ENCODE measurements at regions not wholly inside any gene's neighbourhood (a gene's known extent, or its start where the extent isn't known, plus 50 kb on each side); places are given as distances from the start of the nearest gene placed in this dataset.

DNA sequence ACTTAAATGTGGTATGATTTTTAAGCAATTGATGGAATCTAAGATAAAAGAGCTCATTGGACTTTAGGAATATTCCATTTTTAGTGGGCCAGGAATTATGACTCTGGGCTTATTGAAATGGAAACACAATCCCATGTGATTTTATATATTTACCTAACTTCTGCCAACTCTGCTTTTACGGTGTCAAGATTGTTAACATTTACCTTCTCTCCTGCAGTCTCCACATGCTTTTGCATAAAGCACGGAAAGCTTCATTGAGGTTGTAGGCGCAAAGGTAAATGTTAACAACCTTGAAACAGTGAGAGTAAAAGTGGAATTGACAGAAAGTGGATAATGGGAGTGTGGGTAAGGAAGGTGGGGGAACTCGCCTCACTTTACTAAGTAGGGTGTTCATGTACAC lies 468.1 kb downstream of the PMP22 start:
- no peak for DNase-seq

DNA sequence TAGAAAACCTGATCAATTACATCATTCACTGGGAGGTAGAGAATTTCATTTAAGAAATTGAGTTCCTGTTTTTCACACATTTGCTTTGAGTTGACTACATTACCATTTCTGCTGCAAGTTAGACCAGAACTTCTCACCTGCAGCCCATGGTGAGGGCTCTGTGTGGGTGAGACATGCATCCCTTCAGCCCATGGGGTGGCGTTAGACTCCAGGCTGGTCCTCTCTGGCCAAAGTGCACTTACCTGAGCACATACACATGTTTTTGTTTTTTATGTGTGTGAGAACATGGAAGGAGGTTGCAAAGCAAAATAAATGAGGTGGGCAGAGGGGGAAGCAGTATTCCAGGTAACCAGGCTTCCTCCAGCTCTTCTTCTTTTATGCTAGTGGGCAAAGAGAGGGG lies 470.2 kb downstream of the PMP22 start:
- no peak for DNase-seq

DNA sequence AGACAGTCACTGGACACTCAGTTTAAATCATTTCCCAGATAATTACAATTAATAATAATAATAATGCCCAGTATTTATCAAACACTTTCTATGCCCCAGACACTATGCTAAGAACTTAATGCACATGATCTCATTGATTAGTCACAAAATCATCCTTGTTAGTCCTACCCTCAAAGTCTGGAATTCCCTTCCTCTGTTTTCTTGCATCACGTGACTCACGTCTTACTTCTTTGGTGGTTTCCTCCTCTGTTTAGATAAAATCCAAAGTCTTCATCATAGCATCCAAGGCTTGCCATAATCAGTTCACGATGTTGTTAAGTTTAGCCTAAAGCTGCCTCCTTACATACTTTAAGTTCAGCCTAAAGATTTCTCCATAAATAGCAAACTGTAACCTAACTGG lies 471.9 kb downstream of the PMP22 start:
- no peak for DNase-seq

DNA sequence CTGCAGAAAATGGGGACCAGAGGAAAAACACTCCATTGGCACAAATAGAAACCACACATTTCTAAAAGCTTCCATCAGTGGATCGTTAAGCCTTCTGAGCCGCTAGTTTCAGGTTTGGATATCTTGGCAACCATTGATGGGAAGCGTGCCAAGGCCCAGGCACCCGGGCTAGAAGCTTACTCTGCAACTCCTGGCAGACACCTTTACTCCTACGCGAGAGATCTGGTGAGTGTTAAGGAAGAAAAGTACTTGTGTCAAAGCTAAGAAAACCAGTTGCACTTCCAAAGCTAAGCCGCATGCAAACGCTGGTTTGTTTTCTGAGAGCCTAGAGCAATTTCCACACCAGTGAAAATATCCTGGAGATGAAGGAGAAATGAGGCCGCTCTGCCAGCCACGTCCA lies 472.4 kb downstream of the PMP22 start:
- DNase-seq, result no peak

DNA sequence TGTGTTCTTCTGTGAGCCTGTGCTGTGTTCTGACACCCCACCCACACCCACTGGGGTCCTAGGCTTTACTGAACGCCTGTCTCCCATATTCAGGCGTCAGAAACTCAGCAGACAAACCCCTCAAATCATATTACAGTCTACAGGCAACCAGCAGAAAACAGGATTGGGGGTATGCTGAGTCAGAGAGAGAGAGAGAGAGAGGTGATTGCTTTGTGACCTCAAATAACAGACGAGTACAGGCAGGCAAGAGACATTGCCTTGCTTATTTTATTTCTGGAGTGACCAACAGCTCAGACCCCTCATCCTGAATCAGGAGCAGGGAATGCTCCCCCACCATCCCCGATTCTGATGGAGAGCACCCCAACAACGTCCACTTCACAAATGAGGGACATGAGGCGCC lies 473.9 kb downstream of the PMP22 start:
- DNase-seq, result no peak

DNA sequence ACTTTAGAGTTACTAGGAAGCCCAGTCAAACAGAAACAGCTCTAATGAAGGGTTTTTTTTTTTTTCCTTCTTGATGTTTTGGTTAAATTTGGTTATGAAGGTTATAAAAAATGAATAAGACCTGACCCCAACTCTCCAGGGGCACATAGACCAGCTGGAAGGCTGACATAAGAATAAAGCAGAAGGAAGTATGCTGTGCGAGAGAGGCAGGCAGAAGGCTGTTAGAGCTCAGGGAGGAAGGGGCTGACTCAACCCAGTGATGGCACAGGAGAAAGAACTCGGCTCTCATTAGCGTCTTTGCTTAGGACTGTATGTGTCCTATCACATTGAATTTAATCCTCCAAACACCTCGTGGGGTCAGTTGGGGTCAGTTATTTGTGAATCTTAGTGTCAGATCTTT lies 474.6 kb downstream of the PMP22 start:
- DNase-seq, result no peak

DNA sequence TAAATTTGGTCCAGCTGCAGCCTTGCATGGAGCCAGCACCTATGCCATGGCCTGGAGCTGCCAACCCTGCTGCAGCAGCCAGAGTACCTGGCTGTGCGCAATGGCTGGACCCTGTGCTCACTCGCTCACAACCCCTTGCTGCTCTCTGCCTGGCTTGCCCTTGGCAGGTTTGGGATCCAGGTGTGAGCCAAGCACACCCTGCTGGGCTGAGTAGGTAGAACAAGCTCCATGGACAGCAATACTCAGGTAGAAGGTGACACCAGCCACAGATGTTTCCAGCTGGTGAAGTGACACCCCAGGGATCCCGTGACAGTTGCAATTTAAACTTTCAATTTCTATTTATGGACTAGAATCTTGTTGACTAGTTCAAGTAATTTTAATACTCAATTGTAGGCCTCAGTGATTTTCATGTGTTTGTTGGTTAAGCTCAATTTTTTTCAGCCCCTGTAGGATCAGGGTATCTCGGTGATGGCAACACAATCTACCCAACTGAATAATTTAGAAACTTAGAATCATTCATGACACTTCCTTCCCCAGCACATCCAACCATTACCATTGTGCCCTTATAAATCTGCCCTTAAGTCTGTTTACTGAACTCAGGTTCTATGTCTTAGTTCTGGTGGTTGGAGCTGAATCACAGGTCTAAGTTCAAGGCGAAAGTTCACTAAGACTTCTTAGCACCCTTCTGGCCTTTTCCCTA lies 480.0 kb downstream of the PMP22 start:
- peak; percentile 16 for DNase-seq

DNA sequence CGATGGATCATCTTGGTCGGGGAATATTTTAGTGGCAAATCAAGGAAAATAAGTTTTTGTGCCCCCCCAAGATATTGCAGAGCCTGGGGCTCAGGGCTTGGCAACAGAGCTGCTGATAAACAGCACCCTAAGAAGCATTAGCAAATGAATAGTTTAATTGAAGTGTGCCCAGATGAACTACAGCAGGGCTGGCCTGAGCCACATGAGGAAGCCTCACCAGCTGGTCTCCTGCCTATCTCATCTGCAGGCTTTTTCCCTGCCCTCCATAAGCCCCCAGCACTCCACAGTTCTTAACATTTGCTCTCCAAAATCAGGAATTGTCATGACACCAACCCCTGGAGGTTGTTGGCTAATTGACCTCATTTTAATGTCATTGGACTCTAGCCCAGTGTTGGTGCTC lies 480.2 kb downstream of the HS3ST3B1 start:
- no peak for DNase-seq

DNA sequence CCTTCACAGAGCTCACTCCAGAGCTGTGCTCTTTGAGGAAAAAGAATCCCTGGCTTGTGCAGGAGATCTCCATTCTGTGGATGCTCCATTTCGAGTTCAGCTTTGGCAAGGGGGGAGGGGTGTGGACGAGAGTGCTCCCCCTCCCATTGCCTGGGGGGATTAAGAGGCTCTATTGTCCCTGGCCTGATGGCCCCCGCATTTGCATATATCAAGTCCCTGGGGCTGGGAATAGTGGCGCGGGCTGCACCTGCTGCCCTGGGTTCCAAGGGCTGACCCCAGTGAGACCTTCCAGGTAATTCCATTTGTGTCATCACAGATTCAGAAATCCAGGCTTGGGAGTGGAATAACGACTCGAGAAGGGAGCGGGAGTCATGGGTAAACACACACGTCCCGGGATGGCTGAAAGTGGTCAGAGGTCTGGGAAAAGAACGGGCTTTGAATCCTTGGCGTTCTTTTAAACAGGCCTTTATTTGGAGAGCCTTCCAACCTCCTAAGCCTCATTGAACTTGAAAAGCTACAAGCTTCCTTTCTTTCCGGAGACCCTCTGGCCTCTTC lies 479.3 kb downstream of the HS3ST3B1 start:
- DNase-seq, result no peak

DNA sequence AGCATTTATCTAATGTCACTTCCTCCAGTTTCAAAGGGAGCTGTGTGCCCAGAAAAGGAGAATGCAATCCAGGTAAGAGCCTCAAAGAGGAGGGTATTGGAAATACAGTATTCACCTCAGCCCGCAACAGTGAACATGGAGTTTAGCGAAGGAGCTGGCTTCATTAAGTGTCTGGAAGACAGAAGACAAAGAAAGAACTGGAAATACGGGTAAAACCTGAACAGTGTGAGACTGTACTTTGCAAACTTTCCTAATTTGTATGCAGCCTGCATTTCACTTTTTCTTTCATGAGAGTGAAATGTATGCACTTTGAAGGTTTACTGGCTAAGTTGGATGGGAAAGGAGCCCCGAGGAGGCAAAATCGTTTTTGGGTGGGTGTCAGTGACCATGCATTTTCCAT lies 478.4 kb downstream of the HS3ST3B1 start:
- no peak for DNase-seq

DNA sequence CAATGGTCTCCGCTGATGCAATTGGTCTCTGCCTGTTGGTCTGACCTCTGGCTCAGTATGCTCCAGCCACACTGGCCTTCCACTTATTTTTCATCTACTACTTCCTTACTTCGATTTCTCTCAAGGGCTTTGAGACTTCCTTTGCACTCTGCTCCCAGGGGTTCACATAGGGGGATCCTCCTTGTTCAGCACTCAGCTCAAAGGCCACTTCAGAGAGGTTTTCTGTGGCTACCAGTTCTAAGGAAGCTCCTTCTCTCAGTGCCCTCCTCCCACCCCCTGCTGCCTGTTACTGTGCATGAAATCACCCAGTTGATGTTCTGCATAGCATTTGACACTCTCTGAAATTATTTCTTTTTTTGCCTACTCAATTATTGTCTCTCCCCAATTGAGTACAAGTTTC lies 476.4 kb downstream of the HS3ST3B1 start:
- DNase-seq, result no peak

DNA sequence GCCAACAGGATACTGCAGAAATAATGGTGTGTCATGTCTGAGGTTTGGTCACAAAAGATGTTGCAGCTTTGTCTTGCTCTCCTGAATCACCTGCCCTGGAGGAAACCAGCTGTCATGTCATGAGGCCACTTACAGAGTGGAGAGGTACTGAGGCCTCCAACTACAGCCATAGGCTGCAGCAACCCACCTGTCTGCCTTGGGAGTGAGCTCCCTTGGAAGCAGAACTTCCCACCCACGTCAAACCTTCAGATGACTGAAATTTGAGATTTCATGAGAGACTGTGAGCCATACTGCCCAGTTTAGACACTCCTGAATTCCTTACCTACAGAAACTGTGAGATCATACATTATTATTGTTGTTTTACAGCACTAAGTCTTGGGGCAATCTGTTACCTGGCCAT lies 475.9 kb downstream of the HS3ST3B1 start:
- no peak for DNase-seq

DNA sequence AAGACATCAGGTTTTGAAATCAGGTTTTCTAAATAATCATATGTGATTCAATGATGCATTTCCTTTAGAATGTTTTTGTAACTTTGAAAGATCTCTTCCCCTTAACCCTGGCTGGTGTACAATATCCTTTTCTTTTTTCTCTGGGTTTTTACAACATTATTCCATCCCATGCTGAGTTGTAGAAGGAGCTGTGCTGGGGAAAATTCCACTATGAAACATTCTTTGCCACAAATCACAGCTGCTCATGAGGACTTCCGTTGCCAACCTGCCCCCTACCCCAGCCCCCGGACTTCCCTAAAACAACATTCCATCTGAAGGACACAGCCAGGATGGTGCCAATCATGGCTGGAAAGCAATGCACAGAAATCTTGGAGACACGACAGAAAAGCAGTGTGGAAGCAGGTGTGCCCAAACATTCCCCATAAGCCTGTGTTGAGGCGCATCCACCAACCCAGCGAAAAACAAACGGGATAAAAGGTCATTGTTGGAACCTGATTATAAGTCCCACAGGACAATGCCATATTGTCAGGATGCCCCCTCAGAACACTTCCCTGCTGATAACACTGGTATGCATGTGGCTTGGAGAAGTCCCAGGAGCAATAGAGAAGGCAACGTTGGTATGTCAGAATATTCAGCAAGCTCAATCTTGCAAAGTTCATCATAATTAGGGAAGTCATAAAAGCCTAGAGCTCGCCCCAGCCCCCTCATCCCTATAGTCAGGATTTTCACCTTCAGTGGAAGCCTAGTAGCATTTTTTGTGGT lies 475.0 kb downstream of the HS3ST3B1 start:
- DNase-seq, result no peak

DNA sequence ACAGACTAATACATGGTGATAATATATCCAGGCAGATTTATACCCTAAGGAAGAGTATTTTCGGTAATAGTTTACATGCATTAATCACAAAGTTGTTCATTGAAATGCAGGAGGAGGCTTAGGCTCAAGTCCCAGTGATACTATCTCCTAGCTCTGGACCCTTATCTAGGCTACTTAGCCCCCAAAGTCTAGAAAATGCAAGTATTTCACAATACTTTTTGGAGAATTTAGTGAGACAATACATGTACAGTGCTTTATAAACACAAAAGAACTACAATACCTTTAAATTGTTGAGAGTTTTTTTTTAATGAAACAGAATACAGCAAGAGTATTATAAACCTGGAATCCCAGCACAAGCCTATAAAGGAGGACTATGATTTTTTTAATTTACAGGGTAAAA lies 473.9 kb downstream of the HS3ST3B1 start:
- DNase-seq, result no peak

DNA sequence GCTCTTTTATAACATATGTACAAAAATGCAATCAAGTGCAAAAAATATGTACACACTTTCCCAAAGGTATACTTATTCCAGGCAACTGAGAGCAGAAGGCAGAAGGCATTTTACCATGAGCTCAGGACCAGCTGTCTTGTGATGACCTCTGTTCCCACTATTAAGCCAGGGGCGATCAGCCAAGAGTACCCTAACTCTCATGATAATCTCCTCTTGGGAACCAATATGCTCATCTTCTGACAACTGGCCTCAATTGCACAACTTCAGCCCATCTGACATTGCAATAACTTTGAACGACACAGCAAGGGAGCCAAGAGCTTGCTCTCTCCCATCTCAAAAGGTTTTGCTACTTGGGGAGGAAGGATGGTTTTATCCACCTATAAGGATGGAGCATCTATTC lies 471.9 kb downstream of the HS3ST3B1 start:
- DNase-seq, result no peak

DNA sequence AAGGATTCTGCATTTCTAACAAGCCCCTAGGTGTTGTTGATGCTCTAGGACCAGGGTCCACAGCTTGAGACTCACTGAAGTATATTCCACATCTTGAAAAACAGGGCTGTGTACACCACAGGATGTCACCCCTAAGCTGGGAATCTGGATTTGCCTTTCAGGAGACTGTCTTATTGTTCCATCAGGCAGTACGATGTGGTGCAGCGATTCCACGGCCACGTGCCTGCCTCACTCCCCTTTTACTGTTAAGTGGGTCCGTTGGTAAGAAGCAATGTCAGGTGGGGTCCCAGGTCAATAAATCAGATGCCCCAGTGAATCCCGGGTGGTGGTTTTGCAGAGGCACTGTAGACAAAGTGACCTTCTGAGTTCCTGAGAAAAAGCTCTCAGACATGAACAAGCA lies 470.7 kb downstream of the HS3ST3B1 start:
- no peak for DNase-seq

DNA sequence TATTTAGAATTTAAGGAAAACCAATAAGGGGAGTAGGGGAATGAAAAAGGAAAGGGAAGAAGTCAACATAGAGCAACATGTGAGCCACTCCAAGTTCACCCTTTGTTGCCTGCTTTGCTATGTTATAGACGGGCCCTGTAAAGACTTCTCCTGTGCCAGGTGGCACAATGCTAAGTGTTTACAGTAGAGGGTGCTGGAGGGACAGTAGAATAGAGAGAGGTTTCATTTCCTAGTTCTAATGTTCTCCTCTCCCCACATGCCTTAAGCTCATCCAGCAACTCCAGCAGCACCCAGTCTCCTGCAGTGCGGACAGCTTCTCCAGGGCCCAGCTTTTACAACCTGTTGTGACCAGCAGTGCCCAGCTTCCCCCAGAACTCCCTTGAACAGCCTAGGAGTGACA lies 468.0 kb downstream of the HS3ST3B1 start:
- no peak for DNase-seq

DNA sequence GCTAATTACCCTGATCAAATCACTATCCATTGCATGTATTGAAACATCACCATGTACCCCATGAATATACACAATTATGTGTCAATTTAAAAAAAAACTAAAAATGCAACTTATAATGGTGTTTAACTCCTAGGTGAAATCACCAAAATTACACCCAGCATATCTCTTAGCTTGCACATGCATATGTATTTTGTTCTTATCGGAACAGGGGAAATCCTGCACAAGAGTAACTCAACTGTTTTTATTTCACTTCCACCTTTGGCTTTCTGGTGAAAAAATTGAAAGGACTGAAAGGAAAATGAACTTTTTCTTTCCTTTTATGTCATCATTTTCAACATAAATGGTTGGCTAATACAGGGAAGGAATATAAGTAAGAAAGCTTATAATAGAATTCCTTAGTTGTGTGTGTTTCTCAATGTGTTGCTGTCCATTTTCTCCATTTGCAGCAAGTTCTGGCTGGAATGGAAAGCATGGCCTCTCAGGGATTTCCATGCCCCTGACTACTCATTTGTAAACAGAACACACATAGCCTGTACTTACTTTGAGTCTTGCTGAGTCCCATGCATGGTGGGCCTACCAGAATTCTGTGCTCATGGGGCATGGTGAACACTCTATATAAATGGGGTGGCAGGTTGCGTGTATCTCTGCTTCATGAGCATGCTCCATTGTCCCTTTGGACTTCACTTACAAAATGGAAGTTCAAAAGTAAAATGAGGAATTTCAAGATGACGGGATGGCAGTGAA lies 462.0 kb downstream of the HS3ST3B1 start:
- DNase-seq, result no peak

DNA sequence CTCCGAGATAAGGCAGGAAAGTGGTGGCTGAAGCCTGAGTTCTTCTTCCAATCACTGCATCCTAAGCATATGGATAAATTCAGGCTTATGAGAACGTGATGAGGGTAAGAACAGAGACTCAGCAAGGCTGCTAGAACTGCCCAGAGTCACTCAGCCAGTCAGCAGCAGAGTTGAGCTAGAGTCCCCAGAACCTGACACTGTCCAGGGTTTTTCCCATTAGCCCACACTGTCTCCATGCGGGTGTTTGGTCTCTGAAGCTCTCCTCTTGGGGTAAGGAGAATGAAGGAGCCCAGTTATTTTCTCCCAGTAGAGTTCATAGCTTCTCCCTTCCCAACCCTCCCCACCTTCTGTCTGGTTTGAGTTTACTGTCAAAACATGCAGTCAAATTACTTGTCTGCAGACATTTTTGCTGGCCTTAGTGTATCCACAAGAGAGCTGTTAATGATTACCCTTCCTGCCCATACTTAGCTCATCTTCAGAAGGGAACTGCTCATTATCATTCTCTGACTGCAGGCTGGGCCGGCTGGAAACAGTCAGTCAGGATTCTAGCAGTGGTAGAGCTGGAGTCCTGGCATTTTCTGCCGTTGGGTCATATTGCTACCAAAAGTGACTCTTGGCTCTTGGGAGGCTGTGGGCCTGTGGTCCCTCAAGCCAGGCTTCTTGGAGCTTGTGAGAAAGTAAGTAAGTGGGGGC lies 460.0 kb downstream of the HS3ST3B1 start:
- no peak for DNase-seq

DNA sequence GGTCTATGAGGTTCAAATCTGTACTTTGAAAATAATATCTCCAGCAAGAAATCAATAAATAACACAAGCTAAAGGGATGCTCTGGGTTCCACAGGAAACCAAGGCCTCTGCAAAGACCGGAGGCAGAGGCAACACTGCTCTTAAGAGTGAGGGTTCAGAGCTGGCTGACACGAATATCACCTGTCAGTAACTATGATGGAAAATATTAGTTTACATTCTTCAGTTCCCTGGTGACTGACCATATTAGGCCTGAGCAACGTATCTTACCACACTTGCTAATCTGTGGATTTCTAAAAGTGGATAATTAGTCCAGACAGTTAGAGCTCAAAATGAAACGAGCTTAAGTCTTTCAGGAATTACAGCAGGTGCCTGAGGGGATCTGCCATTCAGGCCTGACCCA lies 459.3 kb downstream of the HS3ST3B1 start:
- no peak for DNase-seq

DNA sequence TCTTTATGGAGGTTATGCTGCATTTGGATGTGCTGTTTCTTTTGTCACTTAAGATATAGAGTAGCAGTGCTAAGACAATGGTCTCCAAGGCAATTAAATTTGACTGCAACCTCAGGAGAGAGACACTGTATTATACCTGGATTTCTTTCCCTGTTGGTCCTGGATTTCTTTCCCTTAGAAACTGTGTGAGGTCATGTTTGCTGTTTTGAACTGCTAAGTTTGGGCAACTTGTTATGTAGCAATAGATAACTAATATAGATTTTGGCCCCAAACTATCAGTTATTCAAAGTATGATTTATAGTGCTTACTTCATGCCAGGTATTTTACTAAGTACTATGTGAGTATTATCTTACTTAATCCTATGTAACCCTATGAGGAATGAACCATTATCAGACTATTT lies 458.4 kb downstream of the HS3ST3B1 start:
- no peak for DNase-seq

DNA sequence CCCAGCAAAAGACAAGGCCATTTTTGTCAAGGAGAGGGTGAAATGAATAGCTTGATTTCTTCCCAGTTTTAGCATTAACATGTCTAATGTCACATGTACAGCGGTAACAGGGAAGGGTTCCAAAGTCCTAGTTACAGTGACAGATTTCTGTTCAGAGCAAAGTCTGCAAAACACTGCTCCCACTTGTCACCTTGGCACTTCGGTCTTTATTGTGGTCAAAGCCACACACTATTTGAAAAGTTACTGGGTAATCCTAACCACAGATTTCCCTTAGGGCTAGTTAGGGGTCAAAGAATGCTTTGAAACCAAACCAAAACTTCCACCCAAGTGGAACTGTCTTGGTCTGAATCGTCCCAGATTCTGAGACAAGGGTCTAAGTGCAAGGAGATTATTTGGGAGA lies 455.6 kb downstream of the HS3ST3B1 start:
- no peak for DNase-seq

DNA sequence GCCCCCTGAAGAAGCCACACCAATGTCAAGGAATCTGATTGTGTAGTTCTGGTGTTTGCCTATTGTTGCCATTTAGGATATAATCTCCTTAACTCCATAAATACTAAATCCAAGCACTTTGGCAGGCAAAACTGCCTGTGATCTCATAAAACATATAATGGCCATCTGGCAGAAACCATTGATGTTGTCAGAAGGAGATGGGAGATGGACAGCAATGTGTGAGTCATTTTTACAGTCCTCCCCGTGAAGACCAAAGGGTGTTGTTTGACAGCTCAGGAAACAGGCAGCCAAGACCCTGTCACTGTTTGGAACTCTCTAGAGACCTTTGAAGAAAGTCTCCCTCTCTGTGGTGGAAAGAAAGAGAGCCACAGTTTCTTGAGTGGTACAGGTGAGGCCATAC lies 454.1 kb downstream of the HS3ST3B1 start:
- DNase-seq, result no peak

All from activated CD4-positive, alpha-beta T cell treated with anti-CD3 and anti-CD28 coated beads for 48 hours (primary cell).